GM20000 (cell line): ENCODE measurements at regions not wholly inside any gene's neighbourhood (a gene's known extent, or its start where the extent isn't known, plus 50 kb on each side); places are given as distances from the start of the nearest gene placed in this dataset.

Experiments used
- DNase-seq: peaks from one replicate; pipeline ENCODE4 v3.0.0; 2012; ENCODE audit warnings: low spot score
- CTCF ChIP-seq: IDR thresholded peaks from 2 replicates; pipeline ENCODE4 v1.5.1; 2012; ENCODE audit warnings: mild to moderate bottlenecking, control low read depth; ENCODE audit errors: extremely low read depth, missing control alignments

GRCh38 chr2:236718207-236718992, 148.8 kb downstream of the ACKR3 start:
- no peak for TF ChIP-seq CTCF
- DNase-seq = no peak

- DNase-seq = no peak
- TF ChIP-seq CTCF = no peak
These were observed 149.6 kb downstream of the ACKR3 start for GRCh38 chr2:236719192-236719635.

GRCh38 chr2:236720974-236721540, 151.4 kb downstream of the ACKR3 start:
- no peak for DNase-seq
- TF ChIP-seq CTCF = no peak

- no peak for DNase-seq
- TF ChIP-seq CTCF = no peak
These were observed 154.6 kb downstream of the ACKR3 start for GRCh38 chr2:236724200-236724599.

GRCh38 chr2:236726701-236727450, 157.3 kb downstream of the ACKR3 start:
- no peak for TF ChIP-seq CTCF
- DNase-seq = no peak

- TF ChIP-seq CTCF = no peak
- DNase-seq = no peak
These were observed 159.5 kb downstream of the ACKR3 start for GRCh38 chr2:236728916-236729670.
